Activated B cell treated with CpG ODN at 0.5 μM for 24 hours (primary cell): ENCODE measurements at regions not wholly inside any gene's neighbourhood (a gene's known extent, or its start where the extent isn't known, plus 50 kb on each side); places are given as distances from the start of the nearest gene placed in this dataset.

Experiments
- ATAC-seq: fragments of 200-7000 bp; cut with Tn5 transposase; one replicate; pipeline ENCODE4 v1.10.0; 2021; ENCODE audit warnings: low read depth, mild to moderate bottlenecking, moderate library complexity
- CTCF ChIA-PET: fragments of 350-600 bp; sonication (Branson Sonifier 250); formaldehyde crosslinking; loops from one replicate; lab custom pipeline; 2021; ENCODE audit warnings: antibody characterized with exemption; lab: Charles Lee
- POLR2A ChIA-PET: fragments of 350-600 bp; sonication (Branson Sonifier 250); formaldehyde crosslinking; loops from one replicate; lab custom pipeline; 2021; ENCODE audit warnings: antibody characterized with exemption; lab: Charles Lee
- DNase-seq: peaks from one replicate; pipeline ENCODE4 v3.0.0; 2022
- H3K27ac Mint-ChIP-seq: one replicate; pipeline ENCODE4 v1.8.0; 2020; ENCODE audit warnings: mixed read lengths
- H3K27me3 Mint-ChIP-seq: one replicate; pipeline ENCODE4 v1.8.0; 2021; ENCODE audit warnings: mixed read lengths
- H3K36me3 Mint-ChIP-seq: one replicate; pipeline ENCODE4 v1.8.0; 2021; ENCODE audit warnings: low read depth, mixed read lengths
- H3K4me1 Mint-ChIP-seq: one replicate; pipeline ENCODE4 v1.8.0; 2021; ENCODE audit warnings: mixed read lengths
- H3K4me3 Mint-ChIP-seq: one replicate; pipeline ENCODE4 v1.8.0; 2020; ENCODE audit warnings: mild to moderate bottlenecking, mixed read lengths
- H3K9me3 Mint-ChIP-seq: one replicate; pipeline ENCODE4 v1.8.0; 2020; ENCODE audit warnings: mixed read lengths
- CTCF ChIP-seq: fragments of 200-600 bp; IDR thresholded peaks from one replicate; pipeline ENCODE4 v1.8.0; 2022; ENCODE audit warnings: antibody characterized with exemption, mild to moderate bottlenecking
- intact Hi-C: fragments of 100-400 bp; cut with micrococcal nuclease; formaldehyde crosslinking; loops from one replicate; pipeline ENCODE4 v1.15.1; 2024

- ATAC-seq = no peak
- TF ChIP-seq CTCF = no peak
- intact Hi-C loops = no loop called here
- no peaks in the 10 kb centered on the region for H3K36me3 Mint-ChIP-seq
- no peak overlapping the region for H3K27ac Mint-ChIP-seq
- H3K4me3 Mint-ChIP-seq = no peak overlapping the region
- H3K9me3 Mint-ChIP-seq = peaks cover 6% of the 10 kb centered on the region
- DNase-seq = no peak
- no peaks in the 10 kb centered on the region for H3K4me1 Mint-ChIP-seq
- ChIA-PET CTCF (no interaction called here), POLR2A (no interaction called here)
- no peaks in the 10 kb centered on the region for H3K27me3 Mint-ChIP-seq
These were observed 119.4 kb upstream of the MEOX2 start for GRCh38 chr7:15805891-15806290.

GRCh38 chr7:15802425-15802824 is 115.9 kb upstream of the MEOX2 start:
- Mint-ChIP-seq H3K4me3 (no peak overlapping the region), H3K36me3 (no peaks in the 10 kb centered on the region), H3K27ac (no peak overlapping the region), H3K4me1 (no peaks in the 10 kb centered on the region), H3K27me3 (no peaks in the 10 kb centered on the region), H3K9me3 (peaks cover 6% of the 10 kb centered on the region)
- ATAC-seq (no peak), DNase-seq (no peak)
- no peak for TF ChIP-seq CTCF
- CTCF ChIA-PET = no interaction called here
- intact Hi-C loops = no loop called here
- POLR2A ChIA-PET = no interaction called here

GRCh38 chr7:15801551-15801950 is 115.1 kb upstream of the MEOX2 start:
- H3K9me3 Mint-ChIP-seq = peaks cover 6% of the 10 kb centered on the region
- H3K36me3 Mint-ChIP-seq = no peaks in the 10 kb centered on the region

GRCh38 chr7:15801041-15801440 is 114.6 kb upstream of the MEOX2 start:
- POLR2A ChIA-PET = no interaction called here
- Mint-ChIP-seq H3K36me3 (no peaks in the 10 kb centered on the region), H3K27me3 (no peaks in the 10 kb centered on the region), H3K4me1 (no peaks in the 10 kb centered on the region), H3K4me3 (no peak overlapping the region), H3K27ac (no peak overlapping the region), H3K9me3 (peaks cover 6% of the 10 kb centered on the region)
- ATAC-seq (no peak), DNase-seq (no peak)
- CTCF ChIA-PET = no interaction called here
- intact Hi-C loops = no loop called here
- no peak for TF ChIP-seq CTCF

More at GRCh38 chr7:15801551-15801950, 115.1 kb upstream of the MEOX2 start:
- POLR2A ChIA-PET = no interaction called here
- H3K27ac Mint-ChIP-seq = no peak overlapping the region
- no peaks in the 10 kb centered on the region for H3K27me3 Mint-ChIP-seq
- intact Hi-C loops = no loop called here
- ATAC-seq (no peak), DNase-seq (no peak)
- no peak overlapping the region for H3K4me3 Mint-ChIP-seq
- no peaks in the 10 kb centered on the region for H3K4me1 Mint-ChIP-seq
- CTCF ChIA-PET = no interaction called here
- no peak for TF ChIP-seq CTCF

- DNase-seq = no peak
- H3K9me3 Mint-ChIP-seq = peaks cover 4% of the 10 kb centered on the region
- H3K4me1 Mint-ChIP-seq = no peaks in the 10 kb centered on the region
These were observed 111.6 kb upstream of the MEOX2 start for GRCh38 chr7:15798081-15798480.

More at GRCh38 chr7:15798081-15798480, 111.6 kb upstream of the MEOX2 start:
- Mint-ChIP-seq H3K27ac (no peak overlapping the region), H3K36me3 (no peaks in the 10 kb centered on the region), H3K27me3 (no peaks in the 10 kb centered on the region), H3K4me3 (no peak overlapping the region)
- TF ChIP-seq CTCF = no peak
- POLR2A ChIA-PET = no interaction called here
- CTCF ChIA-PET = no interaction called here
- no peak for ATAC-seq
- intact Hi-C loops = no loop called here
